ENCODE measurements at regions not wholly inside any gene's neighbourhood (a gene's known extent, or its start where the extent isn't known, plus 50 kb on each side); places are given as distances from the start of the nearest gene placed in this dataset.

GRCh38 chr5:74067748-74068541, 441.9 kb downstream of the ARHGEF28 start:
- H3K36me3 ChIP-seq (ENCODE audit: insufficient read depth, low read length): no peaks in the 10 kb centered on the region
- no peaks in the 10 kb centered on the region for H3F3A ChIP-seq (ENCODE audit: low read depth)
- no peak for TF ChIP-seq CTCF (conservative IDR thresholded peaks at IDR 0.05; ENCODE audit: low read length)
- no peak for TF ChIP-seq EZH2phosphoT487 (IDR thresholded peaks at IDR 0.05; ENCODE audit: borderline replicate concordance)
- H3K9me2 ChIP-seq (replicated peaks; ENCODE audit: low read depth, low read length): no peaks in the 10 kb centered on the region
- no peak overlapping the region for H3K4me3 ChIP-seq (ENCODE audit: low read length, poor library complexity, severe bottlenecking)
- no peaks in the 10 kb centered on the region for H4K20me1 ChIP-seq (ENCODE audit: insufficient read depth, low read length, poor library complexity, severe bottlenecking)
- H3K9me3 ChIP-seq (ENCODE audit: insufficient read depth, low read depth, low read length): no peaks in the 10 kb centered on the region
- H2AFZ ChIP-seq (ENCODE audit: low read length): no peak overlapping the region
- H3K4me1 ChIP-seq (ENCODE audit: insufficient read depth, low read length, poor library complexity, severe bottlenecking): peaks cover 19% of the 10 kb centered on the region
- no peak overlapping the region for H3K4me2 ChIP-seq (ENCODE audit: low read depth, low read length, poor library complexity, severe bottlenecking)
- no peak overlapping the region for H3K9ac ChIP-seq (ENCODE audit: low read depth, low read length, poor library complexity, severe bottlenecking)
- no peaks in the 10 kb centered on the region for H3K79me2 ChIP-seq (ENCODE audit: insufficient read depth, low read length)
- no peaks in the 10 kb centered on the region for H3K27me3 ChIP-seq (ENCODE audit: insufficient read depth, low read length, poor library complexity, severe bottlenecking)

DNA sequence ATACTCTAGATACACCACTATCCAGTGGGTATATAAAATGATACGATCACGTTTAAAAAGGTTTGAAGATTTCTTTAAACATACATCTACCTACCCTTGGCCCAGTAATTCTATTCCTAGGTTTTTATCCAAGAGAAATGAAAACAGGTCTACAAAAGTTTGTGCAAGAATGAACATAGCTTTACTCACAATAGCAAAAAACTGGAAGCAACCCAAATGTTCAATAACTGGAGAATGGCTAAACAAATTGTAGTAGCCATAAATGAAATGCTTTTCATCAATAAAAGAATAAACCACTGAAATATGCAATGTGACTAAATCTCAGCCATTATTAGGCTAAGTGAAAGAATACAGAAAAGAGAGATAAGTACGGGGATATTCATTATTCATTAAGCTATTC, 438.9 kb downstream of the ARHGEF28 start:
- TF ChIP-seq EZH2phosphoT487 (IDR thresholded peaks at IDR 0.05; ENCODE audit: borderline replicate concordance) (no peak), CTCF (conservative IDR thresholded peaks at IDR 0.05; ENCODE audit: low read length) (no peak)
- Histone ChIP-seq H3K27me3 (ENCODE audit: insufficient read depth, low read length, poor library complexity, severe bottlenecking) (no peaks in the 10 kb centered on the region), H3F3A (ENCODE audit: low read depth) (no peaks in the 10 kb centered on the region), H3K4me3 (ENCODE audit: low read length, poor library complexity, severe bottlenecking) (no peak overlapping the region), H3K9me2 (replicated peaks; ENCODE audit: low read depth, low read length) (no peaks in the 10 kb centered on the region), H3K9me3 (ENCODE audit: insufficient read depth, low read depth, low read length) (no peaks in the 10 kb centered on the region), H4K20me1 (ENCODE audit: insufficient read depth, low read length, poor library complexity, severe bottlenecking) (no peaks in the 10 kb centered on the region), H3K4me2 (ENCODE audit: low read depth, low read length, poor library complexity, severe bottlenecking) (no peak overlapping the region), H3K4me1 (ENCODE audit: insufficient read depth, low read length, poor library complexity, severe bottlenecking) (peaks cover 11% of the 10 kb centered on the region), H3K36me3 (ENCODE audit: insufficient read depth, low read length) (no peaks in the 10 kb centered on the region), H3K9ac (ENCODE audit: low read depth, low read length, poor library complexity, severe bottlenecking) (no peak overlapping the region), H2AFZ (ENCODE audit: low read length) (no peak overlapping the region), H3K79me2 (ENCODE audit: insufficient read depth, low read length) (no peaks in the 10 kb centered on the region)

DNA sequence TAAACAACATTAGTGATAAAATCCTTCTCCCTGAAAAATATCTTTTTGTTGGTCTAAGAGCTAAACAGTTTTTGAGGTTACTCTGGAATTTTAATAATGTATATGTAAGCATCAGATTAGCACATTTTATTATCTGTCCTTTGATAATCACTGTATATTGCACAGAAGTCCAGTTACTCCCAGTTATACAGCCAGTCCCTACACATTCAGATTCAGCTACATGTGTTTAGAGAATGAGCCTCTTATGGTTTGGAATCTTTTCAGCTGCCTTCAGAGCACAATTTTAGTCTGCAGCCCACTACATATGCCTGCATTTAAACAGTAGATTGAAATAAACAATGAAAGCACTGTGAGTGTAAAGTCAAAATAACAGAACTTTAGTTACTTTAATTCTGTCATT, 438.2 kb downstream of the ARHGEF28 start:
- Histone ChIP-seq H2AFZ (ENCODE audit: low read length) (no peak overlapping the region), H3K9ac (ENCODE audit: low read depth, low read length, poor library complexity, severe bottlenecking) (no peak overlapping the region), H3K36me3 (ENCODE audit: insufficient read depth, low read length) (no peaks in the 10 kb centered on the region), H3K27me3 (ENCODE audit: insufficient read depth, low read length, poor library complexity, severe bottlenecking) (no peaks in the 10 kb centered on the region), H3K9me2 (replicated peaks; ENCODE audit: low read depth, low read length) (no peaks in the 10 kb centered on the region), H3K4me3 (ENCODE audit: low read length, poor library complexity, severe bottlenecking) (no peak overlapping the region), H3K79me2 (ENCODE audit: insufficient read depth, low read length) (no peaks in the 10 kb centered on the region), H3F3A (ENCODE audit: low read depth) (no peaks in the 10 kb centered on the region), H4K20me1 (ENCODE audit: insufficient read depth, low read length, poor library complexity, severe bottlenecking) (no peaks in the 10 kb centered on the region), H3K4me2 (ENCODE audit: low read depth, low read length, poor library complexity, severe bottlenecking) (no peak overlapping the region), H3K4me1 (ENCODE audit: insufficient read depth, low read length, poor library complexity, severe bottlenecking) (peaks cover 11% of the 10 kb centered on the region), H3K9me3 (ENCODE audit: insufficient read depth, low read depth, low read length) (no peaks in the 10 kb centered on the region)
- TF ChIP-seq EZH2phosphoT487 (IDR thresholded peaks at IDR 0.05; ENCODE audit: borderline replicate concordance): no peak
- TF ChIP-seq CTCF (conservative IDR thresholded peaks at IDR 0.05; ENCODE audit: low read length): no peak

Measured in Loucy (cell line).